PC-3 (cell line): ENCODE measurements at regions not wholly inside any gene's neighbourhood (a gene's known extent, or its start where the extent isn't known, plus 50 kb on each side); places are given as distances from the start of the nearest gene placed in this dataset.

Experiments used
- CTCF ChIP-seq: fragments of 300-600 bp; sonication (generic); conservative IDR thresholded peaks from 2 replicates; pipeline ENCODE4 v1.5.1; 2017; ENCODE audit warnings: antibody characterized with exemption, low read depth, mild to moderate bottlenecking, low read length
- EZH2 ChIP-seq: fragments of 300-600 bp; sonication (generic); IDR thresholded peaks from one replicate; pipeline ENCODE4 v1.6.1; 2017; ENCODE audit warnings: antibody characterized with exemption, mild to moderate bottlenecking, low read length; ENCODE audit not compliant: unreplicated experiment

- TF ChIP-seq CTCF (no peak), EZH2 (no peak)
Observed at GRCh38 chr6:1222728-1223595, 88.9 kb upstream of the FOXQ1 start.
